HG03565 (cell line): ENCODE measurements at regions not wholly inside any gene's neighbourhood (a gene's known extent, or its start where the extent isn't known, plus 50 kb on each side); places are given as distances from the start of the nearest gene placed in this dataset.

Experiments used
- ATAC-seq: cut with Tn5 transposase; IDR thresholded peaks from one replicate; pipeline ENCODE4 v1.9.1; 2021; ENCODE audit warnings: mild to moderate bottlenecking, moderate library complexity; ENCODE audit not compliant: unreplicated experiment

GRCh38 chr15:96716478-96716877, 386.0 kb downstream of the NR2F2 start:
- ATAC-seq, result no peak

DNA sequence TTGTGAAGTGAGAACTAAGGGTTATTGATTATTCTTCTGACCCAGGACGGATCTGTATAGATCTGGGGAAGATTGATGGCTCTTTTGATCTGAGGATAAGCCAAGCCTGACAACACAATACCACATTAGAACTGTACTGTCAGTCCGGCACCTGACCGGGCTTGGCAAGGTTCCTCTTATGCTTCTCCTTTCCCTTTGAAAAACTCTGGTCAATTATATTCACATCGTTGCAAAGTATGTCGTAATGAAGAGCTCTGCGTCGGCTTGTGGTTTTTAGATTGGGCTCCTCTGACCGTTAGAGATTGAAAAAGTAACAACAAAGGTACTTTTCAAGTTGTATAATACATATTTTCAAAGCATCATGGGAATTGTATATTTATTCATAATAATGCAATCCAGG, 389.8 kb downstream of the NR2F2 start:
- ATAC-seq, result no peak

DNA sequence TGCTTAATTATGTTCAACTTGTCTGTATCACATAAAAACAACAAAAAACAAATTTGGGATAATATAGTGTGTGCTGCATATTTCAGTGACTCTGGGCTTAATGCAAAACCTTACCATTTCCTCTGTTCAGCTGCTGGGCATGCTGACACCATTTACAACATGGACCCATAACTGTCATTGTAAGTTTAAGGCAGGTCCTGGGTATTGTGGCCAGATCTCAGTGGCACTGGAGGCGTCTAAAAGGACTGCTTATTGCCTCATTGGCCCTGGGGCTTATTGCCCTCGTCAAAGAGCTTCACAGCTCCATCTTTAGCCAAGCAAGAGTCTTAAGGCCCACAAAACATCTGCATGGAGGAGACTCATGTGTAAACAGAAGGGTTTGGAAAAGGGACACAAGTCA, 390.2 kb downstream of the NR2F2 start:
- ATAC-seq, result no peak

- ATAC-seq, result no peak
Observed at GRCh38 chr15:96728591-96728990, 398.1 kb downstream of the NR2F2 start.

- no peak for ATAC-seq
Observed at GRCh38 chr15:96732704-96733103, 402.2 kb downstream of the NR2F2 start.

DNA sequence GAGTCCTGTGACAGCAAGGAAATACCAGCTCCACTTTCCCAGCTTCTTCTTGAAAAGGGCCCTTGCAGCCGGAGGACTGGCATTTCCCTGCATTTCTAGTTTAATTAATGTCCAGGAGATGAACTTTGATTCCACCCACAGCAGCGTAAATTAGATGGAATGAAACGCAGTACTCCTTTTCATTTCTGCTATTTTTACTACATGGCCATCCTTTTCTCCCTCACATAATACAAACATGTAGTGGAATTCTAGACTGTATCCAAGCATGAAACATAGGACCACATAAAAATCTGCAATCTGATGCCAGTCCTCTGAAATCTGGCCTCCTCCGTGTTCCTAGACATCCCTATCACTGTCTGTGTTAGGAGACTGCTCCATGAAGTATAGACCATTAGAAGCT, 403.2 kb downstream of the NR2F2 start:
- ATAC-seq, result no peak

- ATAC-seq, result no peak
Observed at GRCh38 chr15:96735632-96736240, 405.2 kb downstream of the NR2F2 start.

DNA sequence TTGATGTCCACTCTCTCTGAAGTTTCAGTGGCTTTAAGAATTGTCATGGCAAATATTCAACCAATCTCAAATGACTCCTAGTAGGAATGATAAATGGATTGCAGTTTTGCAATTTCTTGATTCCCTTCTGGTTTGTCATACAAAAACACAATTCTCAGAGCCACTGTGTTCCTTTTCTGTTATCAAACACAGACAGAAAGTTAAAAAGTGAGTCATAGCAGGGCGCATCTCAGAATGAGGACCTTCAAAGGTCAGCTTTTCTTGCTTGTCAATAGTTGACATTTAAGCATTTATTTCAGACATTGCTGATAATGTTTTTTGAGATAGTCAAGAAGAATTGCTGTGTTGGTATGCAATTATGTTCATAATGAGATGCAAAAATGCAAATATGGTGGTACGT, 405.9 kb downstream of the NR2F2 start:
- no peak for ATAC-seq

DNA sequence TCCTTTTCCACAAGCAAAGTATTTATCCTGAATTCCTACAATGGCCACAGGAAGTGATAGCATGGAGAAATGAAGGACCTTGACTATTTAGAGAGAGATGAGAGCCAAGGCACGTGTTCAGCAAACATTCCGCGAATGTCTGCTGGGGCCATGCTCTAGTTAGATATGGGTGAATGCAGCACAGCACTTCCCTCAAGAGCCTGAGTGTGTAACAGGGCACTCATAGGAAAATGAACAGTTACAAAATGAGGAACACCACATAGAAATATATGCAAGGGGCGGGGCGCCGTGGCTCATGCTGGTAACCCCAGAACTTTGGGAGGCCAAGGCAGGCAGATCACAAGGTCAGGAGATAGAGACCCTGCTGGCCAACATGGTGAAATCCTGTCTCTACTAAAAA, 406.9 kb downstream of the NR2F2 start:
- ATAC-seq, result no peak

GRCh38 chr15:96746665-96747064, 416.2 kb downstream of the NR2F2 start:
- ATAC-seq, result no peak

- no peak for ATAC-seq
Observed at GRCh38 chr15:96747291-96747690, 416.8 kb downstream of the NR2F2 start.

GRCh38 chr15:96750361-96750760, 419.9 kb downstream of the NR2F2 start:
- no peak for ATAC-seq

DNA sequence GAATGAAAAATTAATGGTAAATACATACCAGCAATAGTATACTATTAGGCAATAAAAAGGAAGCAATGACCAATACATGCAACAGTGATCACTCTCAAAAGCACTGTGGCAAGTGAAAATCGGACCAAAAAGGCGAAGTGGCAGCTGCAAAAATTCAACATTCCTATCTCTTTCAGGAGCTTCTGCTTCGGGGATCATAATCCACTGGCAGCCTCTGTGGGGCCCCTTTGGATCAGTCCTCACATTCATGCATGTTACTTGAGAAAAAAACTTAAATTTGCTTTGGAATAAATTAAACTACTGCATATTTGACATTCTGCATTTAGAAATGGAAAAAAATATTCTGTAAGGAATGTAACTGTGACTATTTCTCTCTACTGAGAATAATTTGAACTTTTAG, 425.6 kb downstream of the NR2F2 start:
- ATAC-seq, result no peak

DNA sequence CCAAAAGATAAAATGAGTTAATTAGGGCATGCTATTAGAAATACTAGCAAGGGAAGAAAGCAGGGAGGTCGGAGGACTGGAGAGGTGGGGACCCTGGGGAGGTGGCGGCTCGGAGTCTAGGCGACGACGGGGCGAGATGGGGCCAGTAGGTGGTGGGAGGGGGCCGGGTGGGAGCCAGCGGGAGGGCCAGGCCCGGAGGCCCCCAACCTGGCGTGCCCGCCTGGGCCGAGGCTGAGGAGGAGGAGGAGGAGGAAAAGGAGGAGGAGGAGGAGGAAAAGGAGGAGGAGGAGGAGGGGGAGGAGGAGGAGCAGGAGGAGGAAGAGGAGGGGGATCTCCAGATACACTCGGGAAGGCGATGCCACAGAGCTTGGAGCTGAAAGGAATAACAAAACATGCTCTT, 426.2 kb downstream of the NR2F2 start:
- ATAC-seq, result no peak

DNA sequence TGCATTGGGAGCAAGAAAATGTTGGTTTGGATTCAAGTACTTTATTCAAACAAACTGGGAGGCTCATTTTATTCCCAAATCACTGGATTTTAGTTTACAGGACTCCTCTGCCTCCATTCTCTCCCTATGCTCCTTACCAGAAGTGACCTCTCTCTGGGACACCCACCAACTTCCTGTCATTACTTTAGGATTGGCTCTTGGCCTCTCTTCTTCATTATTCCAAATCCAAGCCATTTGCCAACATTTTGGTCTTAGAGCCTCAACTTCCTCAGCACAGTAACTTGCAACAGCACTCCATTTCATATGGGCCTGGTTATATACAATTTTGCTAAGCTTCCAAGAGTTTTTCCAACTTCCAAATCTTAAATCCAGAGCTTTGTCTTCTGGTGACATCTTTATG, 432.1 kb downstream of the NR2F2 start:
- no peak for ATAC-seq

GRCh38 chr15:96764501-96764900, 434.0 kb downstream of the NR2F2 start:
- no peak for ATAC-seq

- no peak for ATAC-seq
Observed at GRCh38 chr15:96764946-96765345, 434.4 kb downstream of the NR2F2 start.

GRCh38 chr15:96766366-96766765, 435.9 kb downstream of the NR2F2 start:
- ATAC-seq, result no peak

GRCh38 chr15:96767703-96768434, 437.4 kb downstream of the NR2F2 start:
- no peak for ATAC-seq

DNA sequence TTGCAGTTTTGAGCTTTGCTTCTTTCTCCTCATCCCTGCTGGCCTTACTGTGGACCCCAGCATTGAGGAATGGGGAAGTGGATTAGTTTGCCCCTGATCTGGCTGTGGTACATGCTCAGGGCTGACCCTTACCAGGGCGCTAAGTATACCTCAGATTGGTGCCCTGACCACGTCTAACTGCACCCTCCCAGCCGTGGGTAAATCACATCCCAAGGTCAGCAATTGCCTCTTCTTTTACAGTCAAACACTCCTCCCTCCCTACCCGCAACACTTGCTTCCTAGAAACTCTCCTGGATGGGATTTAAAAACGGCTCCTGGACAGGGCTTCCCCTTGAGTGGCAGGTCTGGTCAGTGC, 437.9 kb downstream of the NR2F2 start:
- ATAC-seq, result no peak

DNA sequence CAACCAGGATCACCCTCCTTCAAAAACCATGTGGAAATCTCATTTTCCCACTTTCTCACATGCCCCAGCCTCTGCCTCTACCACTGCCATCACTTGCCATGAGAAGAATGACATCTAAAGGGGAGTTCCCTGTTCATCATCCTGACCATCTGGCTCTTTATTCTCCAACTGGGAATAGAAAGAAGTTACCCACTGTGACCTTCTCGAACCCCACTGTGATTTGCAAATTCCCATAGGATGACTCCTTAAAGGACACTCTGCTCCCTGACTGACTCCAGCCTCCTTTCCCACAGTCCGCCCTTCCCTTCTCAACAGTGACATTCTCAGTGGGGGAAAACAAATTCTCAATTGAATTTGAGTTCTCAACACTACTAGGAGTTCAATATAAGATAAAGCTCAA, 440.5 kb downstream of the NR2F2 start:
- ATAC-seq, result no peak

- ATAC-seq, result no peak
Observed at GRCh38 chr15:96774216-96774615, 443.7 kb downstream of the NR2F2 start.

DNA sequence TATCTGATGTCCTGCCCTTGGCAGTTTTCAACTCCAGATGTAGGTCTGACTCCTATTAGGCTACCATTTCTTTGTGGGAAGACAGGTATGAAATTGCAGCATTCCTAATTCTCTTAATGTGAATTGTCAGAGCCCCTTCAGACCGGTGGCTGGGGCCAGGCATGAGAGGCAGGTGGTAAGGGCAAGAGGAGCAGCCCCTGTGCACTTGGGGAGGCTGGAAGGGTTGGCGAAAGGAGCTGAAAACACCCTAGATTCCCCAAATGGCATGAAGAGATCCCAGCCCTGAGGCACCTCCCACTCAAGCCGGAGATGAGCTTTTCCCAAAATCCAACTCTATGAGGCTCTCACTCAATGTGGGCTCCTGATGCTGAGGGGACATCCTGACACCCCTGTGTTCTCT, 453.2 kb downstream of the NR2F2 start:
- ATAC-seq, result no peak
